Kidney epithelial cell (primary cell): ENCODE measurements at regions not wholly inside any gene's neighbourhood (a gene's known extent, or its start where the extent isn't known, plus 50 kb on each side); places are given as distances from the start of the nearest gene placed in this dataset.
A peak's percentile ranks its signal among the peaks of the same experiment; 100 is the strongest.

Source experiments
- DNase-seq: peaks from one replicate; pipeline ENCODE4 v3.0.0-alpha.2; 2010; ENCODE audit warnings: low read depth
- H3K27me3 ChIP-seq: 2 replicates; pipeline ENCODE4 v1.6.0; 2011; ENCODE audit warnings: low read length; ENCODE audit not compliant: control insufficient read depth, insufficient read depth
- H3K36me3 ChIP-seq: 2 replicates; pipeline ENCODE4 v1.5.1; 2011; ENCODE audit warnings: low read length; ENCODE audit not compliant: control insufficient read depth, insufficient read depth
- H3K4me3 ChIP-seq: 2 replicates; pipeline ENCODE4 v1.5.1; 2011; ENCODE audit warnings: low read depth, mild to moderate bottlenecking, control low read depth, low read length
- CTCF ChIP-seq: IDR thresholded peaks from 2 replicates; pipeline ENCODE4 v1.5.1; 2011; ENCODE audit warnings: mild to moderate bottlenecking, moderate library complexity, low read length, control low read depth, inconsistent platforms; ENCODE audit not compliant: insufficient read depth, poor library complexity, severe bottlenecking

GRCh38 chrX:96379951-96380350 lies 304.7 kb upstream of the DIAPH2 start:
- no peaks in the 10 kb centered on the region for H3K36me3 ChIP-seq
- no peaks in the 10 kb centered on the region for H3K27me3 ChIP-seq
- TF ChIP-seq CTCF: no peak
- H3K4me3 ChIP-seq: no peak overlapping the region
- no peak for DNase-seq

GRCh38 chrX:96382018-96382417 lies 302.6 kb upstream of the DIAPH2 start:
- no peak for TF ChIP-seq CTCF
- no peak for DNase-seq
- Histone ChIP-seq H3K4me3 (no peak overlapping the region), H3K36me3 (no peaks in the 10 kb centered on the region), H3K27me3 (no peaks in the 10 kb centered on the region)

GRCh38 chrX:96383428-96383827 lies 301.2 kb upstream of the DIAPH2 start:
- H3K36me3 ChIP-seq: no peaks in the 10 kb centered on the region
- H3K4me3 ChIP-seq: no peak overlapping the region
- DNase-seq: no peak

GRCh38 chrX:96386325-96386724 lies 298.3 kb upstream of the DIAPH2 start:
- TF ChIP-seq CTCF: no peak
- Histone ChIP-seq H3K4me3 (no peak overlapping the region), H3K36me3 (no peaks in the 10 kb centered on the region), H3K27me3 (no peaks in the 10 kb centered on the region)
- DNase-seq: no peak

More at GRCh38 chrX:96383428-96383827, 301.2 kb upstream of the DIAPH2 start:
- no peak for TF ChIP-seq CTCF
- no peaks in the 10 kb centered on the region for H3K27me3 ChIP-seq

- DNase-seq: peak; percentile 47
- no peak for TF ChIP-seq CTCF
- no peaks in the 10 kb centered on the region for H3K27me3 ChIP-seq
- no peak overlapping the region for H3K4me3 ChIP-seq
- no peaks in the 10 kb centered on the region for H3K36me3 ChIP-seq
Measured at GRCh38 chrX:96386981-96387380, 297.7 kb upstream of the DIAPH2 start.

- no peak for DNase-seq
- Histone ChIP-seq H3K27me3 (no peaks in the 10 kb centered on the region), H3K36me3 (no peaks in the 10 kb centered on the region), H3K4me3 (no peak overlapping the region)
- no peak for TF ChIP-seq CTCF
Measured at GRCh38 chrX:96387801-96388200, 296.8 kb upstream of the DIAPH2 start.
